BJ (cell line): ENCODE measurements at regions not wholly inside any gene's neighbourhood (a gene's known extent, or its start where the extent isn't known, plus 50 kb on each side); places are given as distances from the start of the nearest gene placed in this dataset.
"Not testable (repeated sequence)": the region's sequence is repeated elsewhere in the genome, so short reads cannot be mapped to it uniquely, and the experiment has no call there.

ENCODE experiments used
- CTCF ChIA-PET: fragments of 350-600 bp; formaldehyde crosslinking; extraction: SDS; loops from one replicate; lab custom pipeline; 2021; ENCODE audit warnings: antibody characterized with exemption, inconsistent platforms; lab: Yijun Ruan, JAX
- POLR2A ChIA-PET: fragments of 300-600 bp; sonication (Branson Sonifier 250); formaldehyde crosslinking; extraction: SDS; loops from one replicate; lab custom pipeline; 2021; ENCODE audit warnings: antibody characterized with exemption; lab: Charles Lee
- DNase-seq: peaks from one replicate; pipeline ENCODE4 v3.0.0-alpha.2; 2011; ENCODE audit warnings: low read depth
- H3K27me3 ChIP-seq: 2 replicates; pipeline ENCODE4 v1.6.0; 2011; ENCODE audit warnings: low read length; ENCODE audit not compliant: control insufficient read depth, insufficient read depth
- H3K36me3 ChIP-seq: 2 replicates; pipeline ENCODE4 v1.5.1; 2011; ENCODE audit warnings: low read length; ENCODE audit not compliant: control insufficient read depth, insufficient read depth
- H3K4me3 ChIP-seq: 2 replicates; pipeline ENCODE4 v1.5.1; 2011; ENCODE audit warnings: low read depth, mild to moderate bottlenecking, control low read depth, low read length
- CTCF ChIP-seq: IDR thresholded peaks from 2 replicates; pipeline ENCODE4 v1.5.1; 2011; ENCODE audit warnings: low read depth, mild to moderate bottlenecking, control low read depth, inconsistent platforms, low read length, moderate library complexity; ENCODE audit not compliant: insufficient read depth

- Histone ChIP-seq H3K27me3 (no peaks in the 10 kb centered on the region), H3K4me3 (no peak overlapping the region), H3K36me3 (no peaks in the 10 kb centered on the region)
- CTCF ChIA-PET = no interaction called here
- no peak for DNase-seq
- TF ChIP-seq CTCF = no peak
- POLR2A ChIA-PET = no interaction called here
Measured at GRCh38 chrX:137792214-137792613, 226.3 kb downstream of the ZIC3 start.

DNA sequence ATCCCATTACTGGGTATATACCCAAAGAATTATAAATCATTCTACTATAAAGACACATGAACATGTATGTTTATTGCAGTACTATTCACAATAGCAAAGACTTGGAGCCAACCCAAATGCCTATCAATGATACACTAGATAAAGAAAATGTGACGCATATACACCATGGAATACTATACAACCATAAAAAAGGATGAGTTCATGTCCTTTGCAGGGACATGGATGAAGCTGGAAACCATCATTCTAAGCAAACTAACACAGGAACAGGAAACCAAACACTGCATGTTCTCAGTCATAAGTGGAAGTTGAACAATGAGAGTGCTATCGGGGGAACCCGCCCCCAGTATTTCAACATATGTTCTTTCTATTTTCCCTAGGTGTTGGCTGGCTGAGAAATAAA is 232.0 kb downstream of the ZIC3 start:
- DNase-seq, CTCF ChIA-PET, H3K36me3 ChIP-seq, POLR2A ChIA-PET, H3K27me3 ChIP-seq, H3K4me3 ChIP-seq: not testable (repeated sequence)

- CTCF ChIA-PET = no interaction called here
- Histone ChIP-seq H3K36me3 (no peaks in the 10 kb centered on the region), H3K27me3 (no peaks in the 10 kb centered on the region), H3K4me3 (no peak overlapping the region)
- TF ChIP-seq CTCF = no peak
- POLR2A ChIA-PET = no interaction called here
- DNase-seq = no peak
Measured at GRCh38 chrX:137823257-137823656, 257.3 kb downstream of the ZIC3 start.

DNA sequence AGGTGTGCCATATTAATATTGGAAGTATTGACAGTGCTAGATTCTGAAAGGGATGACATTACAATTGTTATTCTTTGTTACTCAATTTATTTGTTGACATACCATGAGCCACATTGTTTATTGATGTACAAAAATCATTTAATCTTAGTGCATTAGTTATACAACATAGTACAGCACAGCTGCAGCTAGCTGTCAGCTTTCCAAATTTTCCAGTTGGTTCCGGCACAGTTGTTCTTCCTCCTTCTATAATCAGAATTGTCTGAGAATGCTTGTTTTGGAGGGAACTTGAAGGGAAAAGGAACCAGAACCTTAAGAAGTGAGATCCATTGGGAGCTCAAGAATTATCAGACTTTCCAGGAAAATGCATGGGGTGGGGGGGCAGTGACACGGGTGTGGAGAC is 281.4 kb downstream of the ZIC3 start:
- Histone ChIP-seq H3K4me3 (no peak overlapping the region), H3K27me3 (no peaks in the 10 kb centered on the region), H3K36me3 (no peaks in the 10 kb centered on the region)
- DNase-seq = no peak
- CTCF ChIA-PET = no interaction called here
- POLR2A ChIA-PET = no interaction called here
- no peak for TF ChIP-seq CTCF

DNA sequence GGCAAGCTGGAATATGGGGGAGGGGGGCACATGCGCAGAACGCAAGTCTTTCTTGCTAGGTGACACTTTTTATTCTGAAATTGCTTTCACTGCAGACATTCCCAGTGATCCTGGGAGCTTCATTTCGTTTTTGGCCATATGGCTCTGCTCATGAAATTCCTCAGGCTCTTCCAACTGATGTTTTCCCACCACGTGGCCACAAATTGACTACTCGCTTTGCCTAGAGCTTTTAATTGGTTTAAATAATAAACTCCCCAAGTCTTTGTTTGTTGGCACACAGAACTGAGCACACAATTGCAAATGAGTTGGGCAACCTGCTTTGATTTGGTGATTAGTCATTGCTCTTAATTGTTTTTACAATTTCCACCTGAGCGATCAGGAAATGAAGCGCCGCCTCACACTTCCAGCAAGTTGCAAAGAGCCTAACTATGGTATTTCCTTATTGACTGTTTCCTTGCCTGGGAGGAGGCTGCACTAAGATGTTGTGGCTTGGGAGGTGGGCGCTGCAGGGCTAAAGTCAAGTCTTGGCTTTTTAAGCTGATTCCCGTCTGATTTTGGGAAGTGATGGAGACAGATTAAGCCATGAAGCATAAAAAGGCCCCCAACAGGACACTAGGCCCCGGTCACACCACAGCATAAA is 282.5 kb downstream of the ZIC3 start:
- Histone ChIP-seq H3K4me3 (no peak overlapping the region), H3K36me3 (no peaks in the 10 kb centered on the region), H3K27me3 (no peaks in the 10 kb centered on the region)
- CTCF ChIA-PET = no interaction called here
- DNase-seq = no peak
- POLR2A ChIA-PET = no interaction called here
- no peak for TF ChIP-seq CTCF

GRCh38 chrX:137852502-137852901 is 286.6 kb downstream of the ZIC3 start:
- no peak for TF ChIP-seq CTCF
- Histone ChIP-seq H3K27me3 (no peaks in the 10 kb centered on the region), H3K36me3 (no peaks in the 10 kb centered on the region), H3K4me3 (no peak overlapping the region)
- CTCF ChIA-PET = no interaction called here
- POLR2A ChIA-PET = no interaction called here
- no peak for DNase-seq
